Cardiac fibroblast (primary cell): ENCODE measurements at regions not wholly inside any gene's neighbourhood (a gene's known extent, or its start where the extent isn't known, plus 50 kb on each side); places are given as distances from the start of the nearest gene placed in this dataset.
A peak's percentile ranks its signal among the peaks of the same experiment; 100 is the strongest.

ENCODE experiments used
- DNase-seq, 2 donors: peaks; one replicate each; pipeline versions ENCODE4 v3.0.0 to v3.0.0-alpha.2; 2010; ENCODE audit warnings: low read depth in 2 of 2
- H3K4me3 ChIP-seq, 2 donors: replicated peaks in 1 of 2; 1 replicate in 1 of 2; 2 replicates in 1 of 2; pipeline ENCODE4 v1.5.1; 2011; ENCODE audit warnings: low read depth in 2 of 2, low read length in 2 of 2, mild to moderate bottlenecking in 2 of 2, moderate library complexity in 1 of 2
- CTCF ChIP-seq: IDR thresholded peaks from one replicate; pipeline ENCODE4 v1.5.1; 2011; ENCODE audit warnings: low read depth, mild to moderate bottlenecking, low read length, inconsistent platforms

DNA sequence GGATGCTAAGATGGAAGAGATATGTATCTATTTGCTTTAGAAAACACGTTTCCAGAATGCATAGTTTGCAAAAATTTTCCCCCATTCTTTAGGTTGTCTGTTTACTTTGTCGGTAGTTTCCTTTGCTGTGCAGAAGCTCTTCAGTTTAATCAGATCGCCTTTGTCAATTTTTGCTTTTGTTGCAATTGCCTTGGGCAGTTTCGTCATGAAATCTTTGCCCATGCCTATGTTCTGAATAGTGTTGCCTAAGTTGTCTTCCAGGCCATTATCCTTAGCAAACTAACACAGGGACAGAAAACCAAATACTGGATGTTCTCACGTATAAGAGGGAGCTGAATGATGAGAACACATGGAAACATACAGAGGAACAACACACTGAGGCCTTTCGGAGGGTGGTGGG lies 454.2 kb upstream of the SLC35B3 start:
- DNase-seq: no peak
- no peak for TF ChIP-seq CTCF
- H3K4me3 ChIP-seq: no peak overlapping the region

GRCh38 chr6:8888468-8888867 lies 453.1 kb upstream of the SLC35B3 start:
- H3K4me3 ChIP-seq: no peak overlapping the region
- DNase-seq: peak in 1 of 2 donors; percentile 10
- no peak for TF ChIP-seq CTCF

GRCh38 chr6:8881663-8882062 lies 446.3 kb upstream of the SLC35B3 start:
- no peak overlapping the region for H3K4me3 ChIP-seq
- no peak for TF ChIP-seq CTCF
- DNase-seq: no peak

DNA sequence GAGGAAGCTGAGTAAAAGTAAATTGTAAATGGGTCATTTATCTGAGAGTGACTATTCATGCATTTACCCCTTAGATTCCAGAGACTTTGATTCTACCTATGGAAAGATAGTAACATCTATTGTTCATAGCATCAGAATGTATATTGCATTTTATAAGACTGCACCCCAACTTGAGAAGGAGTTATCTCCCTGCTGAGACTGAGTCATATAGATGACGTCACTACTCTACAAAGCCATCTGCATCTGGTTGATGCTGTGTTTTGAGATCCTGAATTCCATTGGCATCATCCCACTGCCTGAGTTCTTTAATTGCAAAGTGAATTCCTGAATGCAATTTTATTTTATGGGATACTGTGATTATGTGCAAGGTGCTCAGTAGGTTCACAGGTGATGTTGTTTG lies 444.0 kb upstream of the SLC35B3 start:
- TF ChIP-seq CTCF: no peak
- H3K4me3 ChIP-seq: no peak overlapping the region
- no peak for DNase-seq

DNA sequence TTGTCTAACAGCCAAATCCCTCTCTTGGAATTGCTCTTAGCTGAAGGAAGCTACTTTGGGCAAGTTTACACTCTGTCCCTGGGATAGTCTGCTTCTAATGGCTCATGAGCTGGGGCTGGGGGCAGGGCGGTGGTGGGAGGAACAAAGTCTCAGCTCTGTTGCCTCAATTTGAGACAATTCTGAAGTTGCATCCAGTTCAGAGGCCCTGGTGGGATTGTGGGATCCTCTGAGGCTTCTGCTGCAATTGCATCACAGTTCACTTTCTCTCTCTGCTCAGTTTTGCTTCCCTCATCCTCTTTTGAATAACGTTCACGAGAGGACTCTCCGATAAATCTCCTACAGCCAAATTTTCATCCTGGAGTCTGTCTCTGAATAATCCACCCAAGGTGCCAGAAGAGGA lies 440.6 kb upstream of the SLC35B3 start:
- H3K4me3 ChIP-seq: no peak overlapping the region
- no peak for DNase-seq
- TF ChIP-seq CTCF: no peak

DNA sequence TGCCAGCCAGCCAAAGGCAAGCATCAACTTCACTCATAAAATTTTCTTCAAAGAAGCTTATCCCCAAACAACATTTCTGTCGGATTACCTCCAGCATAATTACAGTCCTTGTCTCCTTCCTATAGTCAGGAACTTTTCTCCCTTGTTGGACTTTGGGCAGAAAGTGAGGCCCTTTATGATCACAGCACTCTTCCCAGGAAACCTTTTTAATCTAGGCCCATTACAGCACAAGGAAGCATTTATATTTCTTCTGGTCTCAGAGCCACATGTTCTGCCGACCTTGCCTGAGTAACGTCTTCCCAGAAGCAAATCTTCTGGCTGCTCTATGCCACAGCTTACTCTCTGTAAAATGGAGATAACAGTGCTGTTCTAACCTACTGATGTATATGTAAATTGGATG lies 437.2 kb upstream of the SLC35B3 start:
- no peak overlapping the region for H3K4me3 ChIP-seq
- no peak for DNase-seq
- no peak for TF ChIP-seq CTCF

DNA sequence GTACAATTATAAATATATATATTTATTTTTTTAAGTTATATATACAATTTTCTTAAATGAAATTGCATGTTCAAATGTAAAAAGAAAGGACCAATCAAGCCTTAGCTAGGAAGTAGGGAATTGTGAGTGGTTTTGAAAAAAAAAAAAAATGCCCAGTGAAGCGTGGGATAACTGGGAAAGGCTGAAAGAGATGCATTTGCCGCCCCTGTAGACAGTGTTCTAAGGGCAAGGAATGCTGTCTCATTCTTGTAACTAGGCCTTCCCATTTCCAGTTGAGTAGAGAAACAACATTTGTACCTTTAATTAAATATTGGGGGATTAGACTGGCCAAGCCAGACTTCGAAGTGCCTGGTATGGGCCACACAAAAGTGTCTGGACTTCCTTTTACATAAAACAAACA lies 430.1 kb upstream of the SLC35B3 start:
- no peak for DNase-seq
- no peak for TF ChIP-seq CTCF
- H3K4me3 ChIP-seq: no peak overlapping the region
